Activated naive CD8-positive, alpha-beta T cell treated with anti-CD3 and anti-CD28 coated beads, Interleukin-2, amount 10 ng/mL, durations not matched to agents 7 days and 5 days (primary cell): ENCODE measurements at regions not wholly inside any gene's neighbourhood (a gene's known extent, or its start where the extent isn't known, plus 50 kb on each side); places are given as distances from the start of the nearest gene placed in this dataset.
"Not testable (repeated sequence)": the region's sequence is repeated elsewhere in the genome, so short reads cannot be mapped to it uniquely, and the experiment has no call there.

ENCODE experiments used
- ATAC-seq: fragments of 150-1000 bp; cut with Tn5 transposase; one replicate; pipeline ENCODE4 v1.10.0; 2021; ENCODE audit warnings: low read depth, moderate library complexity
- POLR2A ChIA-PET: fragments of 350-600 bp; sonication (Branson Sonifier 250); formaldehyde crosslinking; loops from one replicate; lab custom pipeline; 2021; ENCODE audit warnings: antibody characterized with exemption; lab: Charles Lee
- DNase-seq: peaks from one replicate; pipeline ENCODE4 v3.0.0; 2021
- H3K27ac Mint-ChIP-seq: one replicate; pipeline ENCODE4 v1.8.0; 2022; ENCODE audit warnings: mild to moderate bottlenecking, mixed read lengths
- H3K27me3 Mint-ChIP-seq: one replicate; pipeline ENCODE4 v1.8.0; 2022; ENCODE audit warnings: mild to moderate bottlenecking, moderate library complexity, mixed read lengths
- H3K36me3 Mint-ChIP-seq: one replicate; pipeline ENCODE4 v1.8.0; 2021; ENCODE audit warnings: mild to moderate bottlenecking, mixed read lengths
- H3K4me1 Mint-ChIP-seq: one replicate; pipeline ENCODE4 v1.8.0; 2021; ENCODE audit warnings: mixed read lengths
- H3K4me3 Mint-ChIP-seq: one replicate; pipeline ENCODE4 v1.8.0; 2022; ENCODE audit warnings: mild to moderate bottlenecking, moderate library complexity, mixed read lengths
- H3K9me3 Mint-ChIP-seq: one replicate; pipeline ENCODE4 v1.8.0; 2021; ENCODE audit warnings: mixed read lengths

DNA sequence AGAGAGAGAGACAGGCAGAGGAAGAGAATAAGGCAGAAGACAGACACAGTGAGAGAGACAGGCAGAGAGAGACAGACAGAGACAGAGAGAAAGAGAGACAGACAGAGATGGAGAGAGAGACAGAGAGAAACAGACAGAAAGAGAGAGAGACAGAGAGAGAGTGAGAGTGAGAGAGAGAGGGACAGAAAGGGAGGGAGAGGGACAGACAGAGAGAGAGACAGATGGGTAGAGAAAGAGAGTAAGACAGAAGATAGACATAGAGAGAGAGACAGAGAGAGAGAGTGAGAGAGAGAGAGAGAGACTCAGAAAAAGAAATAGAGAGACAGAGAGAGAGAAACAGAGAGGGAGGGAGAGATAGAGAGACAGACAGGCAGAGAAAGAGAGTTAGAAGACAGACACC is 1948.5 kb upstream of the DEFB115 start:
- Mint-ChIP-seq H3K4me1 (peaks cover 31% of the 10 kb centered on the region), H3K9me3 (peaks cover 35% of the 10 kb centered on the region), H3K4me3 (peak overlapping the region; percentile 38), H3K36me3 (peaks cover 25% of the 10 kb centered on the region), H3K27ac (peak overlapping the region; percentile 11)
- ATAC-seq, DNase-seq, H3K27me3 Mint-ChIP-seq, POLR2A ChIA-PET: not testable (repeated sequence)

DNA sequence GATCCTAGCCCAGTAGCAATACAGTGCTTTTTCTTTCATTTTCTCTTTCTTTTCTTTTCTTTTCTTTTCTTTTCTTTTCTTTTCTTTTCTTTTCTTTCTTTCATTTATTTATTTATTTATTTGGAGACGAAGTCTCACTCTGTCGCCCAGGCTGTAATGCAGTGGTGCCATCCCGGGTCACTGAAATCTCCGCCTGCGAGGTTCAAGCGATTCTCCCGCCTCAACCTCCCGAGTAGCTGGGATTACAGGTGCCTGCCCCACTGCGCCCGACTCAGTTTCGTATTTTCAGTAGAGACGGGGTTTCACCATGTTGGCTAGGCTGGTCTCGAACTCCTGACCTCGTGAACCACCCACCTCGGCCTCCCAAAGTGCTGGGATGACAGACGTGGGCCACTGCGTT is 1948.0 kb upstream of the DEFB115 start:
- peaks cover 31% of the 10 kb centered on the region for H3K4me1 Mint-ChIP-seq
- H3K27me3 Mint-ChIP-seq, POLR2A ChIA-PET, H3K4me3 Mint-ChIP-seq, DNase-seq, ATAC-seq: not testable (repeated sequence)
- peaks cover 39% of the 10 kb centered on the region for H3K9me3 Mint-ChIP-seq
- peaks cover 26% of the 10 kb centered on the region for H3K36me3 Mint-ChIP-seq
- H3K27ac Mint-ChIP-seq: peak overlapping the region; percentile 11

DNA sequence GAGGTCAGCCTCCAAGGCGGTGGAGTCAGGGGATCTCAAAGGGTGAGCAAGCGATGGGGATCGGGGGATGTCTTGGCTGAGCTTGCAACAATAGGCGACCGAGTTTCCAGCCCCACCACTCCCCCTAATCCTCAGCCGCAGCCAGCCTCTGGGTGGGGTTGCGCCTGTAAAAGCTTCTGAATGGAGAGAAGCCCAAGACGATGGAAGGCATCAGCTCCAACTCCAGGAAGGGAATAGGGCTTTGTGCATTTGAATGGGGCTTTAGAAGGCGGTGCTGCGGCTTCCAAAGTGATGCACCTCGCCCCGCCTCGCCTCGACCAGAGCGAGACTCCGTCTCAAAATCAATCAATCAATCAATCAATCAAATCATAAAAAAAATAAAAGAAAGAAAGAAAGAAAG is 1946.4 kb upstream of the DEFB115 start:
- Mint-ChIP-seq H3K4me1 (peaks cover 16% of the 10 kb centered on the region), H3K36me3 (peaks cover 13% of the 10 kb centered on the region), H3K9me3 (peaks cover 28% of the 10 kb centered on the region)
- POLR2A ChIA-PET, ATAC-seq, H3K27ac Mint-ChIP-seq, H3K27me3 Mint-ChIP-seq, H3K4me3 Mint-ChIP-seq, DNase-seq: not testable (repeated sequence)

DNA sequence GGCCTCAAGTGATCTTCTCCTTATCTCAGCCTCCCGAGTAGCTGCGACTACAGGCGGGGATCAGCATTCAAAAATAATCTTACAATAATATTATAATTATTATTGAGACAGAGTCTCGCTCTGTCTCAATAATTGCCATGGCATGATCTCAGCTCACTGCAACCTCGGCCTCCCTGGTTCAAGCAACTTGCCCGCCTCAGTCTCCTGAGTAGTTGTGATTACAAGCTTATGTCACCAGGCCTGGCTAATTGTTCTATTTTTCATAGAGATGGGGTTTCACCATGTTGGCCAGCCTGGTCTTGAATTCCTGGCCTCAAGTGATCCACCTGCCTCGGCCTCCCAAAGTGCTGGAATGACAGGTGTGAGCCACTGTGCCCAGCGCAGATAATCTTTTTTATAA is 1944.8 kb upstream of the DEFB115 start:
- DNase-seq, H3K4me3 Mint-ChIP-seq, ATAC-seq, H3K27ac Mint-ChIP-seq, POLR2A ChIA-PET, H3K27me3 Mint-ChIP-seq: not testable (repeated sequence)
- Mint-ChIP-seq H3K9me3 (peaks cover 30% of the 10 kb centered on the region), H3K4me1 (peaks cover 12% of the 10 kb centered on the region), H3K36me3 (peaks cover 14% of the 10 kb centered on the region)

DNA sequence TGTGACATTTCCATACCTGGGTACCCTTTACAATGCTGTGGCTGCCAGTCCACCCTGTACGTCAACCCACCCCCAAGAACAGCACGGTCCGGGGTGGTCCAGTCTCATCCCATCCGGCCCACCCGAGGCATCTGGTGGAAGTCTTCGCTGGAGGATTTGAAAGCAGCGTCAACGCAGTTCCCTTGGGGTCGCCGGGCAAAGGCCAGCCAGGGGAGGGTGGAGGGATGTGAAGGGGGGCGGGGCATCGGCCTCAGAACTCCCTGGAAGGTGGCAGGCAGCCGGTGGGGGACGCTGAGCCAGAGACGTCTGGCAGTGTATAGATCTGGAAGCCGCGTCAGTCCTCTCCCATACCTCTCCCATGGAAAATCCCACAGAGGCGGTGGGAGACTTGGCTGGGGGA is 1944.0 kb upstream of the DEFB115 start:
- DNase-seq (no peak), ATAC-seq (no peak)

DNA sequence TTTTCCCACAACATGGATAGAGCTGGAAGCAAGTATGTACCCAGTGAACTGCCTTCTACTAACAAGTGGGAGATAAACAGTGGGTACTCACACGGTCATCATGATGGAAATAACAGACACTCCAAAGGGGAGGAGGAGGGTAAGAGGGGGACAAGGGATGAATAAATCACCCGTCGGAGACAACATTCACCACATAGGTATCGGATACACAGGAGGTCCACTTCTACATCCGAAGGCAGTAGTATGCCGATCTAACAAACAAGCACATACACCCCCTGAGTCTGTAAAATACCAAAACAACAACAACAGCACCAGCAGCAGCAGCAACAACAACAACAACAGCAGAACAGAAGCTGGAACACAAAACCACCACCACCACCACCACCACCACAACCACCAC is 1943.2 kb upstream of the DEFB115 start:
- POLR2A ChIA-PET: no interaction called here
- H3K4me3 Mint-ChIP-seq: no peak overlapping the region
- ATAC-seq (no peak), DNase-seq (no peak)
- H3K4me1 Mint-ChIP-seq: no peaks in the 10 kb centered on the region
- H3K27me3 Mint-ChIP-seq: peaks cover 3% of the 10 kb centered on the region
- no peak overlapping the region for H3K27ac Mint-ChIP-seq
- H3K9me3 Mint-ChIP-seq: peaks cover 22% of the 10 kb centered on the region
- H3K36me3 Mint-ChIP-seq: peaks cover 3% of the 10 kb centered on the region

More for the DNA sequence above, 1944.0 kb upstream of the DEFB115 start:
- no peak overlapping the region for H3K27ac Mint-ChIP-seq
- H3K36me3 Mint-ChIP-seq: peaks cover 9% of the 10 kb centered on the region
- H3K4me3 Mint-ChIP-seq: no peak overlapping the region
- peaks cover 24% of the 10 kb centered on the region for H3K9me3 Mint-ChIP-seq
- peaks cover 6% of the 10 kb centered on the region for H3K4me1 Mint-ChIP-seq
- no peaks in the 10 kb centered on the region for H3K27me3 Mint-ChIP-seq
- POLR2A ChIA-PET: no interaction called here

DNA sequence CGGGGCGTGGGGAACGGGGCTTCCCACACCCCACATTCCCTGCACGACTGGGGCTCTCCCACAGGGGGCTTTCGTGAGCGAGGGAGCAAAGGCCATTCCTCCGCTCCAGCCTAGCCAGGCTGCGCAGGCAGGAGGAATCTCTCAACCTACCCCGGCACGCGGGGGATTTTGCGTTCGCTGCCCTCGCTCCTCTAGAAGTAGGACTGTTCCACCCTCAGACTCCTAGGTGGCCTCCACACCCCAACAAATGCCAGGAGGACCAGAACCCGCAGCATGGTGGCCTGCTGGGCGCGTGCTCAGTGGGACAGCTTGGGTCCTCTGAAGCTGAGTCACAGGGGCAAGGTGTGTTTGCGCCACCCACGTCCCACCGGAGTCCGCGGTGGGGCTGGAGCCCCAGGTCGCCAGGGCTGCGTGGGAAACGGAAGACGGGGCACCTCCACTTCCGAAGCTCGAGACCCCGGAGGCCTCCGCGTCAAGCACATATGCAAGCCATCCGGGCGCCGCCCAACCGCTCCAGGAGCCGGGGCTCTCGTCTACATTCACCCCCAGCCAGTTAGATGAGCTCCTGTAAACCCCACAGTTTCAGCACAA is 1938.5 kb upstream of the DEFB115 start:
- ATAC-seq (no peak), DNase-seq (no peak)
- Mint-ChIP-seq H3K36me3 (peaks cover 8% of the 10 kb centered on the region), H3K27ac (no peak overlapping the region), H3K4me3 (no peak overlapping the region), H3K4me1 (peaks cover 10% of the 10 kb centered on the region), H3K27me3 (peaks cover 19% of the 10 kb centered on the region), H3K9me3 (peaks cover 13% of the 10 kb centered on the region)
- POLR2A ChIA-PET: no interaction called here

DNA sequence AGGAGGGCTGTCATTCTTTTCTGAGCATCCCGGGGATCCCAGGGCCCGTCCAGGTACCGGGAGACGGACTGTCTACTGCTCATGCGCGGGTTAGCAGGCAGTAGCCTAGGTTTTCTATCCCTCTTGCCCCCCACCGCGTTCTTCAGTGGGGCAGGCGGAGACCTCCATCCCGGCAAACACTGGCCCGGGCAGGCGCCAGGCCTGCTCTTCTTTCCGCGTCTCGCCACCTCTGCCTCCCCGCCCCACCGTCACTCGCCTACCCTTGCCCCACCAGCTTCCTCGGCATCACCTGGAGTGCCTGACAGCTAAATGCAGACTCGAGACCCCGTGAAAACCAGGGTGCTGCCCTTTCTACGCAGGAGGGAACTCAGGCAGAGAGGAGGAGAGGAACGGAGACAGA is 1937.7 kb upstream of the DEFB115 start:
- Mint-ChIP-seq H3K4me3 (peak overlapping the region; percentile 57), H3K4me1 (peaks cover 10% of the 10 kb centered on the region), H3K9me3 (peaks cover 9% of the 10 kb centered on the region), H3K27ac (peak overlapping the region; percentile 56), H3K36me3 (peaks cover 7% of the 10 kb centered on the region), H3K27me3 (peaks cover 19% of the 10 kb centered on the region)
- no peak for ATAC-seq
- POLR2A ChIA-PET: no interaction called here
- no peak for DNase-seq

DNA sequence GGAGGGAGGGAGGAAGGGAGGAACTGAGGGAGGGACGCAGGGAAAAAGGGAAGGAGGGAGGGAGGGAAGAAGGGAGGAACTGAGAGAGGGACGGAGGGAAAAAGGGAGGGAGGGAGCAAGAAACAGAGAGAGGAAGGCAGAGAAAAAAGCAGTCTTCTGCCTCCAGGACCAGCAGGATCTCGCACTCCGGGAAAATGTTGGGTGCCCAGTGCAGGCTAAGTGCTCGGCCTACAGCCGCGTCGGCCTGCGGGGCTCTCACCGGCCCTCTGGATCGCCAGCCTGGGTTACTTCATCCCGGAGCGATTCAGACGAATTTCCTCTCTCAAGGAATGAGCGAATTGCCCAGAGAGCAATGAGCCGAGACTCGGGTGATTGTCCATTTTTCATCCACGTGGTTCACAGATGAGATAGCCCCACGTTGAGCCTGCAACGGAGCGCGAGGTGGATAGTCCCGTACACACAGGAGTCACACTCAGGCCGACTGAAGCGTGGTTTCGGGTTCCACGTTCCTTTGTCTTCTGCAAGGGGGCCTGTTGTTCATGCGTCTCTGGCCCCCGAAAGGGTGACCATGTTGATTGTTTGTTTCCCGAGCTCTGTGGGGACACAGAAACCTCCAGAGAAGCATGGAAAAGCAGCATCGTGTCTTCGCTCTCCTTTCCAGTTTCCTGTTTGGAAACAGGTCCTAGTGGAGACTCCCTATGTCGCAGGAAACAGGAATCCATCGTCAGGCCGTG is 1937.1 kb upstream of the DEFB115 start:
- H3K9me3 Mint-ChIP-seq, DNase-seq, POLR2A ChIA-PET, ATAC-seq, H3K36me3 Mint-ChIP-seq: not testable (repeated sequence)
- peak overlapping the region; percentile 56 for H3K27ac Mint-ChIP-seq
- H3K4me1 Mint-ChIP-seq: peaks cover 10% of the 10 kb centered on the region
- peak overlapping the region; percentile 58 for H3K4me3 Mint-ChIP-seq
- H3K27me3 Mint-ChIP-seq: peaks cover 19% of the 10 kb centered on the region

DNA sequence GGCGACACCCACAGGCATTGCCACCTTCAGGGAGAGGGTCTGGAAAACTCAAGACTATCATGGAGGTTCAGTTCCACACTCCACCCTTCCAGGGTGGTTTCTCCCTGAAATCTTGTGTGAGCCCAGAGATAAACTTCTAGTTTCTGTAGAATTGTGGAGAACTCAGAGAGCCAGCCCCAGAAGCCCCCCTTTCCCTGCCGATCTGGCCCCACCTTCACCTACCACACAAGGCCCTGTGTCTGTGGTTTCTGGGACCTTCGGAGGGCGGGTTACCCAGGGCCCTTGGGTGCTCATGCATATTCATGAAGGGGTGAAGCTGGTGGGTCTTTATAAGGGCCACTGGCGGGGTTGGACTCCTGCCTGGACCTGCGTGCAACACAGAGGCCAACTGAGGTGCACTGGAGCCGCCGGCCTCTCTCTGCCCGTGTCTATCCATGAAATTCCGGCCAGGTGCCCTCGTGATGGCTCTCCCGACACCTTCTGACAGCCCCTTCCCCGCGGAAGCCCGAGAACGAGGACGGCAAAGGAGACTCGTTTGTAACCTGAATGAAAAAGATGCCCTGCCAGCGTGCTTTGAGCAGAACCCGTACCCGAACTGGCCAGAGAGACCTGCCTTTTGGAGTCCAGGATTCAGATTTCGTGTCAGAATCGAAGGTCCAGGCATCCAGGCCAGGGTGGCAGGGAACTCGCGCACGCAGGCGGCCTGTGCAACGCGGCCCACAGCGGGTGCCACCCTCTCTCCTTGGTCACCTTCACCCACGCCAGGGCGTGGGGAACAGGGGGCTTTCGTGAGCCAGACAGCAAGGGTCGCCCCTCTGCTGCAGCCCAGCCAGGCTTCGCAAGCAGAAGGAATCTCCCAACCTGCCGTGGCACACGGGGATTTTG is 1933.6 kb upstream of the DEFB115 start:
- H3K4me3 Mint-ChIP-seq, H3K27ac Mint-ChIP-seq, DNase-seq, ATAC-seq, POLR2A ChIA-PET: not testable (repeated sequence)
- Mint-ChIP-seq H3K36me3 (peaks cover 19% of the 10 kb centered on the region), H3K9me3 (peaks cover 17% of the 10 kb centered on the region), H3K4me1 (peaks cover 18% of the 10 kb centered on the region), H3K27me3 (peaks cover 21% of the 10 kb centered on the region)

DNA sequence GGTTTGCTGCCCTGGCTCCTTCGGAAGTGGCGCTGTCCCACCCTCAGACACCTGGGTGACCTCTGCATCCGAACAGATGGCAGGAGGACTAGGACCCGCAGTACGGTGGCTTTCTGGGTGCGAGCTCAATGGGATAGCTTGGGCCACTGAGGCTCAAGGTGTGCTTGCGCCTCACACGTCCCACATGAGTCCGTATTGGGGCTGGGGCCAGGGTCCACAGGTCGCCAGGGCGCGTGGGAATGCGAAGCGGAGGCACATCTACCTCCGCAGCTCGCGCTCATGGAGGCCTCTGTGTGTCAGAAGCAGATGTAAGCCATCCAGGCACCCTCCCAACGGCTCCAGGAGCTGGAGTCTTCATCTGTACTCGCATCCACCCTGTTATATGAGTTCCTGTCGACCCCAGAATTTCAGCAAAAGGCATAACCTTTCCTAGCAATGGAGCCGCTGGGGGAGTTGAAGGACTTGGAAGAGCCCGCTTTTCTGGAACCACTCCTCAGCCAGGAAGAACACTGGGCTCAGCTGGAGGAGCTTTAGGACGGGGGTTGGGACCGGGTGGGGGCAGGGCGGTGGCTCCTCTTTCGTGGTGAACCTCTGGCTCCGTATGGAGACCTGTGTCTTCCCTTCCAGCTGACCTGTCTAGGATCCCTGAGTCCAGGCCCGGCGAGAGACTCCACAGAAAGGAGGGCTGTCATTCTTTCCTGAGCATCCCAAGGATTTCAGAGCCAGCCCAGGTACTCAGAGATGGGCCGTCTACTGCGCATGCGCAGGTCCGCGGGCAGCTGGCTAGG is 1932.8 kb upstream of the DEFB115 start:
- DNase-seq, H3K4me3 Mint-ChIP-seq, ATAC-seq, POLR2A ChIA-PET, H3K27ac Mint-ChIP-seq: not testable (repeated sequence)
- Mint-ChIP-seq H3K4me1 (peaks cover 18% of the 10 kb centered on the region), H3K27me3 (peaks cover 19% of the 10 kb centered on the region), H3K9me3 (peaks cover 18% of the 10 kb centered on the region), H3K36me3 (peaks cover 19% of the 10 kb centered on the region)

DNA sequence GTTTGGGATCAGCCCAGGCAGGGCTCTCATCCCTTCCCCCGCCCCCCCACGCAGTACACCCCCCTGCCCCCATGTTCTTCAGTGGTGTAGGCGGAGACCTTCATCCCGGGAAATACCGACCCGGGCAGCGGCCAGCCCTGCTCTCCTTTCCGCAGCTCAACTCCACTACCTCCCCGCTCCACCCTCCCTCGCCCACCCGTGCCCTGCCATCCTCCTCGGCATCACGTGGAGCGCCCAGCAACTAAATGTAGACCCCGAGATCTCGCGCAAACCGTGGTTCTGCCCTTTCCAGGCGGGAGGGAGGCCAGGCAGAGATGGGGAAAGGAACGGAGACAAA is 1932.2 kb upstream of the DEFB115 start:
- POLR2A ChIA-PET: no interaction called here
- peaks cover 17% of the 10 kb centered on the region for H3K4me1 Mint-ChIP-seq
- peaks cover 15% of the 10 kb centered on the region for H3K27me3 Mint-ChIP-seq
- peaks cover 19% of the 10 kb centered on the region for H3K9me3 Mint-ChIP-seq
- H3K36me3 Mint-ChIP-seq: peaks cover 17% of the 10 kb centered on the region
- DNase-seq: no peak
- peak overlapping the region; percentile 44 for H3K27ac Mint-ChIP-seq
- ATAC-seq: no peak
- H3K4me3 Mint-ChIP-seq: peak overlapping the region; percentile 60

DNA sequence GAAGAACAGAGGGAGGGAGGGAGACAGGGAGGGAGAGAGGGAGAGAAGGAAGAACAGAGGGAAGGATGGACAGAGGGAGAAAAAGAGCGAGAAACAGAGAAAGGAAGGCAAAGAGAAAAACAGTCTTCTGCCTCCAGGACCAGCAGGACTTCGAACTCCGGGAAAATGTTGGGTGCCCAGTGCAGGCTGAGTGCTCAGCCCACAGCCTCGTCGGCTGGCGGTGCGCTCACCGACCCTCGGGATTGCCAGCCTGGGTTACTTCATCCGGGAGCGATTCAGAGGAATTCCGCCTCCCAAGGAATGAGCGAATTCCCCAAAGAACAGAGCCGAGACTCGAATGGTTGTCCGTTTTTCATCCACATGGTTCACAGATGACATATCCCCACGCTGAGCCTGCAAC is 1931.7 kb upstream of the DEFB115 start:
- H3K27me3 Mint-ChIP-seq: peaks cover 11% of the 10 kb centered on the region
- peaks cover 17% of the 10 kb centered on the region for H3K36me3 Mint-ChIP-seq
- DNase-seq, ATAC-seq, POLR2A ChIA-PET: not testable (repeated sequence)
- H3K4me3 Mint-ChIP-seq: peak overlapping the region; percentile 38
- peaks cover 14% of the 10 kb centered on the region for H3K4me1 Mint-ChIP-seq
- peak overlapping the region; percentile 44 for H3K27ac Mint-ChIP-seq
- peaks cover 22% of the 10 kb centered on the region for H3K9me3 Mint-ChIP-seq
